ENCODE measurements at regions not wholly inside any gene's neighbourhood (a gene's known extent, or its start where the extent isn't known, plus 50 kb on each side); places are given as distances from the start of the nearest gene placed in this dataset.

DNA sequence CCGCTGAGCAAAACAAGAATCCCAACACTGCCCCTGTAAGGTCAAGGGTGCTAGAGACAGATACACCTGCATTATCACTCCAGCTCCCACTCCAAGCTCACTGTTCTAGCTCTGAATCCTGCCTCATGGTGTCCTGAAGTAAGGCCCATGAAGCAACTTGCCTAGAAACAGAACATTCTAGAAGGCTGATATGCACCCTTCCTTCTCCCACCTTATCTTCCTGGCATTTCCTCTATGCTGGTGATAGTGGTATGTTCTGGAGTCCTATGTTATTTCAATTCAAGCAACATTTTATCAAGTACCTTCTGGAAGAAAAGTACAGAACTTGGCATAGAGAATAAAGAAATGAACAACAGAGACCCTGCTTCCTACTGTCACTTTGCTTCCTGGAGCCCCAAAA lies 317.1 kb upstream of the KAZN start:
- no peaks in the 10 kb centered on the region for H3K36me3 Mint-ChIP-seq
- ChIA-PET CTCF (no interaction called here), POLR2A (no interaction called here)
- no peaks in the 10 kb centered on the region for H3K27me3 Mint-ChIP-seq (ENCODE audit: low read depth)
- H3K4me3 Mint-ChIP-seq = no peak overlapping the region
- TF ChIP-seq JUN (CRISPR knock-in tag; IDR thresholded peaks at IDR 0.05) = no peak
- no peak for TF ChIP-seq SOX15 (CRISPR knock-in tag; IDR thresholded peaks at IDR 0.05)
- TF ChIP-seq TEAD1 (CRISPR knock-in tag; IDR thresholded peaks at IDR 0.05) = no peak
- no peak for TF ChIP-seq TCF7 (CRISPR knock-in tag; IDR thresholded peaks at IDR 0.05; ENCODE audit: low read depth)
- TF ChIP-seq KAT7 (CRISPR knock-in tag; IDR thresholded peaks at IDR 0.05; ENCODE audit: borderline replicate concordance) = no peak
- no peak for TF ChIP-seq ZNF396 (CRISPR knock-in tag; IDR thresholded peaks at IDR 0.05; ENCODE audit: borderline replicate concordance)
- TF ChIP-seq CREB1 (CRISPR knock-in tag; IDR thresholded peaks at IDR 0.05) = no peak
- H3K27ac Mint-ChIP-seq = no peak overlapping the region
- no peak for ATAC-seq
- DNase-seq (ENCODE audit: low spot score) = no peak
- peaks cover 14% of the 10 kb centered on the region for H3K4me1 Mint-ChIP-seq
- H3K9me3 Mint-ChIP-seq = peaks cover 16% of the 10 kb centered on the region

DNA sequence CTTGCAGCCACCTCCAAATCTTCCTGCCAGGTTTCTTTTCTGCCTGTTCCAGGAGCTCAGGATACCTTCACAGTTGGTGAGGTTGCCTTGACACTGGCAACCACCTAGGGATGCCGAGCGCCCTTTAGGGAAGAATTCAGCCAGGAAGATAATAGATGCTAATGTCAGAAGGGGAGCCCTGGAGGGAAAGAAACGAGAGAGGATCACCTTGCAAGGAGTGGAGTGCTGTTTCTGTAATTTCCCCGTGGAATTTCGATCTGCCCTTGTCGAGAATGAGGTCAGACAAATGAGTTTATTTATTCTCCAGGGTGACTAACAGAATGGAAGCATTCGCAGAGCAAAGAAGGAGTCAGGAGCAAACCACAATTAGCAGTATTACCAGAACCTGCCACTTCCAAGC lies 315.8 kb upstream of the KAZN start:
- no peak for TF ChIP-seq SP1 (CRISPR knock-in tag; conservative IDR thresholded peaks at IDR 0.05)
- TF ChIP-seq, protein P1, sequence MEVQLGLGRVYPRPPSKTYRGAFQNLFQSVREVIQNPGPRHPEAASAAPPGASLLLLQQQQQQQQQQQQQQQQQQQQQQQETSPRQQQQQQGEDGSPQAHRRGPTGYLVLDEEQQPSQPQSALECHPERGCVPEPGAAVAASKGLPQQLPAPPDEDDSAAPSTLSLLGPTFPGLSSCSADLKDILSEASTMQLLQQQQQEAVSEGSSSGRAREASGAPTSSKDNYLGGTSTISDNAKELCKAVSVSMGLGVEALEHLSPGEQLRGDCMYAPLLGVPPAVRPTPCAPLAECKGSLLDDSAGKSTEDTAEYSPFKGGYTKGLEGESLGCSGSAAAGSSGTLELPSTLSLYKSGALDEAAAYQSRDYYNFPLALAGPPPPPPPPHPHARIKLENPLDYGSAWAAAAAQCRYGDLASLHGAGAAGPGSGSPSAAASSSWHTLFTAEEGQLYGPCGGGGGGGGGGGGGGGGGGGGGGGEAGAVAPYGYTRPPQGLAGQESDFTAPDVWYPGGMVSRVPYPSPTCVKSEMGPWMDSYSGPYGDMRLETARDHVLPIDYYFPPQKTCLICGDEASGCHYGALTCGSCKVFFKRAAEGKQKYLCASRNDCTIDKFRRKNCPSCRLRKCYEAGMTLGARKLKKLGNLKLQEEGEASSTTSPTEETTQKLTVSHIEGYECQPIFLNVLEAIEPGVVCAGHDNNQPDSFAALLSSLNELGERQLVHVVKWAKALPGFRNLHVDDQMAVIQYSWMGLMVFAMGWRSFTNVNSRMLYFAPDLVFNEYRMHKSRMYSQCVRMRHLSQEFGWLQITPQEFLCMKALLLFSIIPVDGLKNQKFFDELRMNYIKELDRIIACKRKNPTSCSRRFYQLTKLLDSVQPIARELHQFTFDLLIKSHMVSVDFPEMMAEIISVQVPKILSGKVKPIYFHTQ (CRISPR knock-in tag; IDR thresholded peaks at IDR 0.05) = no peak
- POLR2A ChIA-PET = no interaction called here
- CTCF ChIA-PET = interaction anchor here (1.3 kb wide), 1 partner anchor 169 kb away, joined by 4 read pairs; no protein-coding TSS in a partner anchor
- Mint-ChIP-seq H3K4me3 (no peak overlapping the region), H3K4me1 (peaks cover 19% of the 10 kb centered on the region), H3K27me3 (ENCODE audit: low read depth) (no peaks in the 10 kb centered on the region; the same call in 1 of the 2 replicates), H3K9me3 (peaks cover 17% of the 10 kb centered on the region), H3K27ac (no peak overlapping the region), H3K36me3 (no peaks in the 10 kb centered on the region)
- ATAC-seq = peak; percentile 86
- DNase-seq (ENCODE audit: low spot score) = no peak

DNA sequence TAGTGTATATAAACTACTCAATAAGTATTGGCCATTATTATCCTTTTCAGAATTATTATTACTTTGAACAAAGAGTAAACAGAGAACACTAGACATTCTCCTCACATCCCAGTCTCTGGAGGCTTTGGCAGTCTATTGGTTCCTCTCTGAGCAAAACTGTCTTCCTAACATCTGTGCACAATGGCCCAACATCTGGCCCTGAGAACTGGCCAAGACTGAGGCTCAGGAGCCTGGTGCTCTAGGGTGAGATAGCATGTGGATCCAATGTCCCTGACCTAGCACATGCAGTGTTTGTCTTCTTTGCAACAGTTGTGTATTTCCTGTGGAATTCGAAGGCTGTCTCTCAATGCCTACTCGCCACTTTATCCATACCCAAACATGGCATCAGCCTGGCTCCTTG lies 313.2 kb upstream of the KAZN start:
- ATAC-seq (no peak), DNase-seq (ENCODE audit: low spot score) (no peak)
- no peaks in the 10 kb centered on the region for H3K36me3 Mint-ChIP-seq
- H3K9me3 Mint-ChIP-seq = peaks cover 26% of the 10 kb centered on the region
- TF ChIP-seq NR2C2 (CRISPR knock-in tag; IDR thresholded peaks at IDR 0.05) = no peak
- TF ChIP-seq JAZF1 (CRISPR knock-in tag; IDR thresholded peaks at IDR 0.05) = no peak
- no peak for TF ChIP-seq JUN (CRISPR knock-in tag; IDR thresholded peaks at IDR 0.05)
- no peak for TF ChIP-seq GABPB1 (CRISPR knock-in tag; IDR thresholded peaks at IDR 0.05)
- TF ChIP-seq, protein P2, sequence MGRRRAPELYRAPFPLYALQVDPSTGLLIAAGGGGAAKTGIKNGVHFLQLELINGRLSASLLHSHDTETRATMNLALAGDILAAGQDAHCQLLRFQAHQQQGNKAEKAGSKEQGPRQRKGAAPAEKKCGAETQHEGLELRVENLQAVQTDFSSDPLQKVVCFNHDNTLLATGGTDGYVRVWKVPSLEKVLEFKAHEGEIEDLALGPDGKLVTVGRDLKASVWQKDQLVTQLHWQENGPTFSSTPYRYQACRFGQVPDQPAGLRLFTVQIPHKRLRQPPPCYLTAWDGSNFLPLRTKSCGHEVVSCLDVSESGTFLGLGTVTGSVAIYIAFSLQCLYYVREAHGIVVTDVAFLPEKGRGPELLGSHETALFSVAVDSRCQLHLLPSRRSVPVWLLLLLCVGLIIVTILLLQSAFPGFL (CRISPR knock-in tag; IDR thresholded peaks at IDR 0.05; ENCODE audit: borderline replicate concordance) = no peak
- TF ChIP-seq, protein P3, sequence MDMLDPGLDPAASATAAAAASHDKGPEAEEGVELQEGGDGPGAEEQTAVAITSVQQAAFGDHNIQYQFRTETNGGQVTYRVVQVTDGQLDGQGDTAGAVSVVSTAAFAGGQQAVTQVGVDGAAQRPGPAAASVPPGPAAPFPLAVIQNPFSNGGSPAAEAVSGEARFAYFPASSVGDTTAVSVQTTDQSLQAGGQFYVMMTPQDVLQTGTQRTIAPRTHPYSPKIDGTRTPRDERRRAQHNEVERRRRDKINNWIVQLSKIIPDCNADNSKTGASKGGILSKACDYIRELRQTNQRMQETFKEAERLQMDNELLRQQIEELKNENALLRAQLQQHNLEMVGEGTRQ (CRISPR knock-in tag; IDR thresholded peaks at IDR 0.05) = no peak
- TF ChIP-seq TEAD1 (CRISPR knock-in tag; IDR thresholded peaks at IDR 0.05) = no peak
- no peak for TF ChIP-seq MXD4 (CRISPR knock-in tag; IDR thresholded peaks at IDR 0.05; ENCODE audit: borderline replicate concordance)
- TF ChIP-seq NFATC4 (CRISPR knock-in tag; IDR thresholded peaks at IDR 0.05) = no peak
- TF ChIP-seq, protein P4, sequence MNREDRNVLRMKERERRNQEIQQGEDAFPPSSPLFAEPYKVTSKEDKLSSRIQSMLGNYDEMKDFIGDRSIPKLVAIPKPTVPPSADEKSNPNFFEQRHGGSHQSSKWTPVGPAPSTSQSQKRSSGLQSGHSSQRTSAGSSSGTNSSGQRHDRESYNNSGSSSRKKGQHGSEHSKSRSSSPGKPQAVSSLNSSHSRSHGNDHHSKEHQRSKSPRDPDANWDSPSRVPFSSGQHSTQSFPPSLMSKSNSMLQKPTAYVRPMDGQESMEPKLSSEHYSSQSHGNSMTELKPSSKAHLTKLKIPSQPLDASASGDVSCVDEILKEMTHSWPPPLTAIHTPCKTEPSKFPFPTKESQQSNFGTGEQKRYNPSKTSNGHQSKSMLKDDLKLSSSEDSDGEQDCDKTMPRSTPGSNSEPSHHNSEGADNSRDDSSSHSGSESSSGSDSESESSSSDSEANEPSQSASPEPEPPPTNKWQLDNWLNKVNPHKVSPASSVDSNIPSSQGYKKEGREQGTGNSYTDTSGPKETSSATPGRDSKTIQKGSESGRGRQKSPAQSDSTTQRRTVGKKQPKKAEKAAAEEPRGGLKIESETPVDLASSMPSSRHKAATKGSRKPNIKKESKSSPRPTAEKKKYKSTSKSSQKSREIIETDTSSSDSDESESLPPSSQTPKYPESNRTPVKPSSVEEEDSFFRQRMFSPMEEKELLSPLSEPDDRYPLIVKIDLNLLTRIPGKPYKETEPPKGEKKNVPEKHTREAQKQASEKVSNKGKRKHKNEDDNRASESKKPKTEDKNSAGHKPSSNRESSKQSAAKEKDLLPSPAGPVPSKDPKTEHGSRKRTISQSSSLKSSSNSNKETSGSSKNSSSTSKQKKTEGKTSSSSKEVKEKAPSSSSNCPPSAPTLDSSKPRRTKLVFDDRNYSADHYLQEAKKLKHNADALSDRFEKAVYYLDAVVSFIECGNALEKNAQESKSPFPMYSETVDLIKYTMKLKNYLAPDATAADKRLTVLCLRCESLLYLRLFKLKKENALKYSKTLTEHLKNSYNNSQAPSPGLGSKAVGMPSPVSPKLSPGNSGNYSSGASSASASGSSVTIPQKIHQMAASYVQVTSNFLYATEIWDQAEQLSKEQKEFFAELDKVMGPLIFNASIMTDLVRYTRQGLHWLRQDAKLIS (CRISPR knock-in tag; IDR thresholded peaks at IDR 0.05; ENCODE audit: borderline replicate concordance) = no peak
- no peak for TF ChIP-seq MYBL2 (CRISPR knock-in tag; IDR thresholded peaks at IDR 0.05)
- no peak for TF ChIP-seq GRHL2 (CRISPR knock-in tag; IDR thresholded peaks at IDR 0.05; ENCODE audit: insufficient replicate concordance, severe bottlenecking)
- TF ChIP-seq, protein P5, sequence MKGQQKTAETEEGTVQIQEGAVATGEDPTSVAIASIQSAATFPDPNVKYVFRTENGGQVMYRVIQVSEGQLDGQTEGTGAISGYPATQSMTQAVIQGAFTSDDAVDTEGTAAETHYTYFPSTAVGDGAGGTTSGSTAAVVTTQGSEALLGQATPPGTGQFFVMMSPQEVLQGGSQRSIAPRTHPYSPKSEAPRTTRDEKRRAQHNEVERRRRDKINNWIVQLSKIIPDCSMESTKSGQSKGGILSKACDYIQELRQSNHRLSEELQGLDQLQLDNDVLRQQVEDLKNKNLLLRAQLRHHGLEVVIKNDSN (CRISPR knock-in tag; IDR thresholded peaks at IDR 0.05) = no peak
- TF ChIP-seq ZNF232 (CRISPR knock-in tag; IDR thresholded peaks at IDR 0.05) = no peak
- TF ChIP-seq KAT7 (CRISPR knock-in tag; IDR thresholded peaks at IDR 0.05; ENCODE audit: borderline replicate concordance) = no peak
- TF ChIP-seq ATF1 (CRISPR knock-in tag; IDR thresholded peaks at IDR 0.05) = no peak
- TF ChIP-seq EMX1 (CRISPR knock-in tag; IDR thresholded peaks at IDR 0.05) = no peak
- no peak for TF ChIP-seq ZNF396 (CRISPR knock-in tag; IDR thresholded peaks at IDR 0.05; ENCODE audit: borderline replicate concordance)
- TF ChIP-seq SMAD3 (CRISPR knock-in tag; IDR thresholded peaks at IDR 0.05; ENCODE audit: borderline replicate concordance) = no peak
- TF ChIP-seq, protein P6, sequence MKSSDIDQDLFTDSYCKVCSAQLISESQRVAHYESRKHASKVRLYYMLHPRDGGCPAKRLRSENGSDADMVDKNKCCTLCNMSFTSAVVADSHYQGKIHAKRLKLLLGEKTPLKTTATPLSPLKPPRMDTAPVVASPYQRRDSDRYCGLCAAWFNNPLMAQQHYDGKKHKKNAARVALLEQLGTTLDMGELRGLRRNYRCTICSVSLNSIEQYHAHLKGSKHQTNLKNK (CRISPR knock-in tag; IDR thresholded peaks at IDR 0.05) = no peak
- H3K27me3 Mint-ChIP-seq (ENCODE audit: low read depth) = peaks cover 12% of the 10 kb centered on the region
- no peak overlapping the region for H3K4me3 Mint-ChIP-seq
- H3K4me1 Mint-ChIP-seq = peaks cover 23% of the 10 kb centered on the region
- ChIA-PET CTCF (no interaction called here), POLR2A (no interaction called here)
- no peak overlapping the region for H3K27ac Mint-ChIP-seq
